HepG2 (cell line): ENCODE measurements at regions not wholly inside any gene's neighbourhood (a gene's known extent, or its start where the extent isn't known, plus 50 kb on each side); places are given as distances from the start of the nearest gene placed in this dataset.

ENCODE experiments used
- ATAC-seq: fragments of 200-7000 bp; cut with Tn5 transposase; 3 replicates; pipeline ENCODE4 v1.9.1; 2020; ENCODE audit warnings: mild to moderate bottlenecking, moderate library complexity
- BruUV-seq: library from RNA; stranded (reverse); fragments of 400-500 nt; replicated peaks from 2 replicates; lab custom pipeline; 2021; lab: Mats Ljungman, UMichigan
- CTCF ChIA-PET: fragments of 300-600 bp; formaldehyde crosslinking; extraction: SDS; loops from one replicate; lab custom pipeline; 2021; ENCODE audit warnings: low total read pairs, inconsistent platforms, low intra/inter-chr PET ratio; lab: Yijun Ruan, JAX
- POLR2A ChIA-PET: fragments of 350-600 bp; sonication (Branson Sonifier 250); formaldehyde crosslinking; loops from one replicate; lab custom pipeline; 2020; ENCODE audit warnings: antibody characterized with exemption, inconsistent platforms; lab: Yijun Ruan, JAX
- DNase-seq: peaks from one replicate; pipeline ENCODE4 v3.0.0-alpha.2; 2015; ENCODE audit warnings: low spot score
- FAIRE-seq: peaks from 3 replicates; lab custom pipeline; 2011; peaks lifted over from hg19 to GRCh38; lab: Jason Lieb, UNC
- H2AFZ ChIP-seq: one replicate; pipeline ENCODE4 v1.6.1; 2011; ENCODE audit warnings: low read length, inconsistent platforms
- H3K27ac ChIP-seq: fragments of 300-600 bp; 3 replicates; pipeline ENCODE4 v1.8.0; 2011; ENCODE audit warnings: mixed run types, mild to moderate bottlenecking, mixed read lengths, low read length, inconsistent platforms; ENCODE audit not compliant: insufficient read depth; ENCODE audit errors: extremely low read length
- H3K27me3 ChIP-seq, 2 experiments: fragments of 200-600 bp in 1 of 2; 2 replicates in 1 of 2; 3 replicates in 1 of 2; pipeline versions ENCODE4 v1.6.0 to v1.8.0; 2011; ENCODE audit warnings: low read length in 2 of 2, mild to moderate bottlenecking in 2 of 2, moderate library complexity in 2 of 2, inconsistent platforms in 1 of 2; ENCODE audit not compliant: insufficient read depth in 2 of 2, control insufficient read depth in 1 of 2
- H3K36me3 ChIP-seq, 2 experiments: fragments of 200-600 bp in 1 of 2; replicated peaks in 1 of 2; 2 replicates in 1 of 2; 3 replicates in 1 of 2; pipeline versions ENCODE4 v1.5.1 to v1.8.0; 2011; ENCODE audit warnings: low read length in 2 of 2, inconsistent platforms in 1 of 2; ENCODE audit not compliant: insufficient read depth in 2 of 2, control insufficient read depth in 1 of 2
- H3K4me1 ChIP-seq: 2 replicates; pipeline ENCODE4 v1.5.1; 2012; ENCODE audit warnings: low read length, inconsistent platforms; ENCODE audit not compliant: insufficient read depth
- H3K4me2 ChIP-seq: 2 replicates; pipeline ENCODE4 v1.6.0; 2011; ENCODE audit warnings: low read depth, low read length, inconsistent platforms
- H3K4me3 ChIP-seq, 3 experiments: fragments of 200-600 bp in 1 of 3; sonication (generic), shearing (Covaris generic) in 1 of 3; replicated peaks in 1 of 3; 2 replicates each; pipeline ENCODE4 v1.5.1; 2011 to 2016; ENCODE audit warnings: low read length in 3 of 3, inconsistent platforms in 2 of 3, low read depth in 2 of 3, mild to moderate bottlenecking in 2 of 3, control low read depth in 1 of 3, mixed read lengths in 1 of 3; ENCODE audit not compliant: insufficient read depth in 1 of 3
- H3K79me2 ChIP-seq: one replicate; pipeline ENCODE4 v1.6.1; 2011; ENCODE audit warnings: low read length, inconsistent platforms; ENCODE audit not compliant: insufficient read depth
- H3K9ac ChIP-seq: 2 replicates; pipeline ENCODE4 v1.6.0; 2011; ENCODE audit warnings: mild to moderate bottlenecking, low read depth, low read length, inconsistent platforms; ENCODE audit not compliant: insufficient read depth
- H3K9me3 ChIP-seq: 2 replicates; pipeline ENCODE4 v1.5.1; 2012; ENCODE audit warnings: mild to moderate bottlenecking, low read length
- H4K20me1 ChIP-seq: 2 replicates; pipeline ENCODE4 v1.6.0; 2011; ENCODE audit warnings: inconsistent platforms, mild to moderate bottlenecking, low read length, moderate library complexity; ENCODE audit not compliant: insufficient read depth
- FOXK1 ChIP-seq: sonication (generic); formaldehyde crosslinking; IDR thresholded peaks from 2 replicates; pipeline ENCODE4 v1.4.0; 2020; ENCODE audit warnings: low read depth, missing genetic modification reagents, borderline replicate concordance
- GATAD1 ChIP-seq: IDR thresholded peaks from 2 replicates; pipeline ENCODE4 v1.6.1; 2016; ENCODE audit warnings: missing genetic modification reagents, missing compliant biosample characterization
- HNRNPL ChIP-seq: fragments of 200-400 bp; formaldehyde crosslinking; IDR thresholded peaks from 2 replicates; pipeline ENCODE4 v1.6.1; 2017; ENCODE audit warnings: mild to moderate bottlenecking, low read depth, low read length
- IRX3 ChIP-seq: sonication (generic); formaldehyde crosslinking; IDR thresholded peaks from 2 replicates; pipeline ENCODE4 v1.8.1; 2023; ENCODE audit warnings: mild to moderate bottlenecking, low read depth, missing genetic modification reagents, borderline replicate concordance
- KDM5B ChIP-seq: sonication (generic); formaldehyde crosslinking; IDR thresholded peaks from 2 replicates; pipeline ENCODE4 v1.4.0; 2020; ENCODE audit warnings: missing genetic modification reagents, mild to moderate bottlenecking, borderline replicate concordance
- MAZ ChIP-seq, 2 experiments: sonication (generic) in 1 of 2; formaldehyde crosslinking in 1 of 2; IDR thresholded peaks; 2 replicates each; pipeline versions ENCODE4 v1.5.0 to v1.6.1; 2012 to 2020; ENCODE audit warnings: low read depth in 2 of 2, mild to moderate bottlenecking in 2 of 2, borderline replicate concordance in 1 of 2, improper control_type of control experiment in 1 of 2, low read length in 1 of 2, missing genetic modification reagents in 1 of 2, moderate library complexity in 1 of 2
- MEF2D ChIP-seq: sonication (generic); formaldehyde crosslinking; IDR thresholded peaks from 2 replicates; pipeline ENCODE4 v1.5.1; 2020; ENCODE audit warnings: mild to moderate bottlenecking, missing genetic modification reagents
- PCBP1 ChIP-seq: fragments of 200-400 bp; formaldehyde crosslinking; IDR thresholded peaks from 2 replicates; pipeline ENCODE4 v1.6.1; 2017; ENCODE audit warnings: mild to moderate bottlenecking, low read depth, low read length, borderline replicate concordance
- SMYD3 ChIP-seq: sonication (generic); formaldehyde crosslinking; IDR thresholded peaks from 2 replicates; pipeline ENCODE4 v1.8.1; 2023; ENCODE audit warnings: mild to moderate bottlenecking, missing genetic modification reagents
- TAF15 ChIP-seq: fragments of 200-400 bp; formaldehyde crosslinking; IDR thresholded peaks from one replicate; pipeline ENCODE4 v1.6.1; 2018; ENCODE audit warnings: mild to moderate bottlenecking, low read depth, low read length; ENCODE audit not compliant: poor library complexity, severe bottlenecking
- ZNF10 ChIP-seq: sonication (generic); formaldehyde crosslinking; IDR thresholded peaks from 2 replicates; pipeline ENCODE4 v1.4.0; 2020; ENCODE audit warnings: mild to moderate bottlenecking, low read depth, missing genetic modification reagents, borderline replicate concordance
- ZNF205 ChIP-seq: IDR thresholded peaks from 2 replicates; pipeline ENCODE4 v1.6.1; 2018; ENCODE audit warnings: missing biosample characterization, missing genetic modification reagents
- ZNF350 ChIP-seq: sonication (generic); formaldehyde crosslinking; IDR thresholded peaks from 2 replicates; pipeline ENCODE4 v1.4.0; 2020; ENCODE audit warnings: mild to moderate bottlenecking, low read depth, missing genetic modification reagents, borderline replicate concordance
- ZNF792 ChIP-seq: IDR thresholded peaks from 2 replicates; pipeline ENCODE4 v1.6.1; 2016
- WGBS: methylation state at CpG from one replicate; pipeline ENCODE4 v1.1.6; 2017; ENCODE audit warnings: low lambda C conversion rate; 5-methylcytosine and 5-hydroxymethylcytosine counted together
- in situ Hi-C: cut with HindIII; loops from 2 replicates; pipeline ENCODE4 v1.10.0; 2017; ENCODE audit warnings: low pct_unique_long_range_greater_than_20kb; ENCODE audit not compliant: extremely low pct_ligation_motif_present
- intact Hi-C: fragments of 100-400 bp; cut with micrococcal nuclease; formaldehyde crosslinking; loops from one replicate; pipeline ENCODE4 v1.10.0; 2022; ENCODE audit not compliant: unreplicated experiment
- TF ChIP-seq, protein P1 (sequence below): sonication (generic); formaldehyde crosslinking; IDR thresholded peaks from 2 replicates; pipeline ENCODE4 v1.4.0; 2020; ENCODE audit warnings: missing genetic modification reagents
- TF ChIP-seq, protein P2 (sequence below): sonication (generic); formaldehyde crosslinking; IDR thresholded peaks from 2 replicates; pipeline ENCODE4 v1.5.0; 2020; ENCODE audit warnings: mild to moderate bottlenecking, missing genetic modification reagents

DNA sequence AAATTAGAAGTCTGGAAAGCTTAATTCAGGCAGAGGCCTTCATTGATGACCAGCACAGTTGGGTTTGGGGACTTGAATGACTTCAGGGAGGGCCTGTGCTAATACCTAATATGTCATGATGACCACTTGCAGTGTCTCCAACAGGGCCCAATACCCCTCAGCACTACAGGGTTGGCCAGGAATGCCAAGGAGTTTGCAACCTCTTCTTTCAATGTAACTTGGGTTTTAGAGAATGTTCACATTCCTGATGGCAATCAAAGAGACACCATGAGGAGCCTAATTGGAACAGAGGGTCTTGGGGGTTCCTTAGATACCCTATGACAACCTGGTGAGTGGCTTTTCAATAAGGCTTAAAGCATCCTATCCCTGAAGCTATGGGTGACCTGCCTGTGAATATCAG lies 52.4 kb upstream of the ST8SIA3 start (continued):
- TF ChIP-seq, protein P1, sequence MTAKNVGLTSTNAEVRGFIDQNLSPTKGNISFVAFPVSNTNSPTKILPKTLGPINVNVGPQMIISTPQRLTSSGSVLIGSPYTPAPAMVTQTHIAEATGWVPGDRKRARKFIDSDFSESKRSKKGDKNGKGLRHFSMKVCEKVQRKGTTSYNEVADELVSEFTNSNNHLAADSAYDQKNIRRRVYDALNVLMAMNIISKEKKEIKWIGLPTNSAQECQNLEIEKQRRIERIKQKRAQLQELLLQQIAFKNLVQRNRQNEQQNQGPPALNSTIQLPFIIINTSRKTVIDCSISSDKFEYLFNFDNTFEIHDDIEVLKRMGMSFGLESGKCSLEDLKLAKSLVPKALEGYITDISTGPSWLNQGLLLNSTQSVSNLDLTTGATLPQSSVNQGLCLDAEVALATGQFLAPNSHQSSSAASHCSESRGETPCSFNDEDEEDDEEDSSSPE (CRISPR knock-in tag): no peak
- TF ChIP-seq KDM5B (CRISPR knock-in tag): no peak
- no peak for TF ChIP-seq TAF15
- TF ChIP-seq ZNF792 (CRISPR knock-in tag): no peak
- TF ChIP-seq GATAD1 (CRISPR knock-in tag): no peak

- in situ Hi-C loops: no loop called here
- no peak for ATAC-seq
Observed at GRCh38 chr18:57301573-57302559, 50.5 kb upstream of the ST8SIA3 start.

More at GRCh38 chr18:57301573-57302559, 50.5 kb upstream of the ST8SIA3 start:
- H3K4me1 ChIP-seq: no peaks in the 10 kb centered on the region
- no peak overlapping the region for H3K9ac ChIP-seq
- H3K27me3 ChIP-seq: no peaks in the 10 kb centered on the region; a peak in 1 of 5 replicates
- no peaks in the 10 kb centered on the region for H3K9me3 ChIP-seq
- TF ChIP-seq MEF2D: no peak
- no peak for TF ChIP-seq IRX3 (CRISPR knock-in tag)
- no peak for TF ChIP-seq HNRNPL
- no peak for TF ChIP-seq SMYD3 (CRISPR knock-in tag)
- no peak for TF ChIP-seq ZNF350
- TF ChIP-seq, protein P2, sequence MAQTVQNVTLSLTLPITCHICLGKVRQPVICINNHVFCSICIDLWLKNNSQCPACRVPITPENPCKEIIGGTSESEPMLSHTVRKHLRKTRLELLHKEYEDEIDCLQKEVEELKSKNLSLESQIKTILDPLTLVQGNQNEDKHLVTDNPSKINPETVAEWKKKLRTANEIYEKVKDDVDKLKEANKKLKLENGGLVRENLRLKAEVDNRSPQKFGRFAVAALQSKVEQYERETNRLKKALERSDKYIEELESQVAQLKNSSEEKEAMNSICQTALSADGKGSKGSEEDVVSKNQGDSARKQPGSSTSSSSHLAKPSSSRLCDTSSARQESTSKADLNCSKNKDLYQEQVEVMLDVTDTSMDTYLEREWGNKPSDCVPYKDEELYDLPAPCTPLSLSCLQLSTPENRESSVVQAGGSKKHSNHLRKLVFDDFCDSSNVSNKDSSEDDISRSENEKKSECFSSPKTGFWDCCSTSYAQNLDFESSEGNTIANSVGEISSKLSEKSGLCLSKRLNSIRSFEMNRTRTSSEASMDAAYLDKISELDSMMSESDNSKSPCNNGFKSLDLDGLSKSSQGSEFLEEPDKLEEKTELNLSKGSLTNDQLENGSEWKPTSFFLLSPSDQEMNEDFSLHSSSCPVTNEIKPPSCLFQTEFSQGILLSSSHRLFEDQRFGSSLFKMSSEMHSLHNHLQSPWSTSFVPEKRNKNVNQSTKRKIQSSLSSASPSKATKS (CRISPR knock-in tag): no peak
- no peak for TF ChIP-seq MAZ (IDR thresholded peaks at IDR 0.05; ENCODE audit: borderline replicate concordance, low read depth, low read length)
- no peak for TF ChIP-seq MAZ (CRISPR knock-in tag; IDR thresholded peaks at IDR 0.05; ENCODE audit: low read depth)
- TF ChIP-seq PCBP1: no peak
- no peak for TF ChIP-seq ZNF10
- no peak for TF ChIP-seq ZNF205 (CRISPR knock-in tag)
- no peak for TF ChIP-seq FOXK1 (CRISPR knock-in tag)
- H4K20me1 ChIP-seq: no peaks in the 10 kb centered on the region
- ChIA-PET POLR2A (no interaction called here), CTCF (no interaction called here)
- no peaks in the 10 kb centered on the region for H3K79me2 ChIP-seq
- WGBS: 30% methylated on average over 11 of the region's 11 CpGs
- no TSS peak for BruUV-seq
- no peak for DNase-seq
- intact Hi-C loops: no loop called here
- H3K4me3 ChIP-seq: no peak overlapping the region
- no peak overlapping the region for H3K27ac ChIP-seq
- FAIRE-seq: no peak
- no peak overlapping the region for H2AFZ ChIP-seq
- no peaks in the 10 kb centered on the region for H3K36me3 ChIP-seq
- no peak overlapping the region for H3K4me2 ChIP-seq
